ENCODE measurements at regions not wholly inside any gene's neighbourhood (a gene's known extent, or its start where the extent isn't known, plus 50 kb on each side); places are given as distances from the start of the nearest gene placed in this dataset.

GRCh38 chr5:56493766-56494165 is 260.6 kb upstream of the ANKRD55 start:
- TF ChIP-seq, protein P1, sequence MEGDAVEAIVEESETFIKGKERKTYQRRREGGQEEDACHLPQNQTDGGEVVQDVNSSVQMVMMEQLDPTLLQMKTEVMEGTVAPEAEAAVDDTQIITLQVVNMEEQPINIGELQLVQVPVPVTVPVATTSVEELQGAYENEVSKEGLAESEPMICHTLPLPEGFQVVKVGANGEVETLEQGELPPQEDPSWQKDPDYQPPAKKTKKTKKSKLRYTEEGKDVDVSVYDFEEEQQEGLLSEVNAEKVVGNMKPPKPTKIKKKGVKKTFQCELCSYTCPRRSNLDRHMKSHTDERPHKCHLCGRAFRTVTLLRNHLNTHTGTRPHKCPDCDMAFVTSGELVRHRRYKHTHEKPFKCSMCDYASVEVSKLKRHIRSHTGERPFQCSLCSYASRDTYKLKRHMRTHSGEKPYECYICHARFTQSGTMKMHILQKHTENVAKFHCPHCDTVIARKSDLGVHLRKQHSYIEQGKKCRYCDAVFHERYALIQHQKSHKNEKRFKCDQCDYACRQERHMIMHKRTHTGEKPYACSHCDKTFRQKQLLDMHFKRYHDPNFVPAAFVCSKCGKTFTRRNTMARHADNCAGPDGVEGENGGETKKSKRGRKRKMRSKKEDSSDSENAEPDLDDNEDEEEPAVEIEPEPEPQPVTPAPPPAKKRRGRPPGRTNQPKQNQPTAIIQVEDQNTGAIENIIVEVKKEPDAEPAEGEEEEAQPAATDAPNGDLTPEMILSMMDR (IDR thresholded peaks at IDR 0.05) = no peak
- TF ChIP-seq POLR2A (IDR thresholded peaks at IDR 0.05) = no peak

All from prostate gland (tissue), 2 donors.